Loucy (cell line): ENCODE measurements at regions not wholly inside any gene's neighbourhood (a gene's known extent, or its start where the extent isn't known, plus 50 kb on each side); places are given as distances from the start of the nearest gene placed in this dataset.

Source experiments
- CTCF ChIP-seq: fragments of 200-600 bp; sonication (generic); conservative IDR thresholded peaks from 2 replicates; pipeline ENCODE4 v1.5.1; 2014; ENCODE audit warnings: mild to moderate bottlenecking, antibody characterized with exemption, low read length
- EZH2phosphoT487 ChIP-seq: fragments of 200-600 bp; IDR thresholded peaks from 2 replicates; pipeline ENCODE4 v1.6.1; 2018; ENCODE audit warnings: antibody characterized with exemption, mild to moderate bottlenecking, moderate library complexity, borderline replicate concordance

DNA sequence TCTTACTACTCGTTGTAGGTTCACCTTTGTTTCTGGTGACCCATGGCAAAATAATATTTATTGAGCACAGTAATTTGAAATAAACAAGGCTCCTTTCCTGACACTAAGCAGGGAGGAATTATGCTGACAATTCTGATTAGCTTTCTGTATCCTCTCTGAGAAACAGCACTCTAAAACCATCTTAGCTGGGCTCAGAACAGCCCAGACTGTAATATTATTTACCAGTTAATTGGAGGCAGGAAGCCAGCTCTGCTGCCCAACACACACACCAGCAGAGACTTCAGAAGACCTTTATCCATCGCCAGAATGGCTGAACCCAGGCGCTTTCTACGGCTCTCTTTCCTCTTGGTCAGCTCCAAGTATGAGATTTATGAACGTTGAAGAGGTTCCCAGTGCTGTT is 77.6 kb upstream of the FMN2 start:
- TF ChIP-seq CTCF, result no peak
- TF ChIP-seq EZH2phosphoT487, result no peak
